DOHH2 (cell line): ENCODE measurements at regions not wholly inside any gene's neighbourhood (a gene's known extent, or its start where the extent isn't known, plus 50 kb on each side); places are given as distances from the start of the nearest gene placed in this dataset.

Experiments
- H3F3A ChIP-seq: fragments of 200-600 bp; sonication (generic), shearing (Covaris generic); 2 replicates; pipeline ENCODE4 v1.6.0; 2016; ENCODE audit warnings: antibody characterized with exemption, mild to moderate bottlenecking; ENCODE audit not compliant: control insufficient read depth, insufficient read depth
- H3K27ac ChIP-seq: fragments of 200-600 bp; sonication (generic); 2 replicates; pipeline ENCODE4 v1.5.1; 2014; ENCODE audit warnings: low read depth, mild to moderate bottlenecking, low read length, moderate library complexity
- H3K27me3 ChIP-seq: fragments of 200-600 bp; sonication (generic); 2 replicates; pipeline ENCODE4 v1.6.1; 2014; ENCODE audit warnings: mild to moderate bottlenecking, low read length, mixed read lengths; ENCODE audit not compliant: control insufficient read depth
- H3K36me3 ChIP-seq: fragments of 200-600 bp; sonication (generic); 2 replicates; pipeline ENCODE4 v1.6.1; 2014; ENCODE audit warnings: mild to moderate bottlenecking, low read length, moderate library complexity, mixed read lengths; ENCODE audit not compliant: control insufficient read depth
- H3K4me1 ChIP-seq: fragments of 200-600 bp; sonication (generic); 2 replicates; pipeline ENCODE4 v1.6.1; 2014; ENCODE audit warnings: mild to moderate bottlenecking, low read length, mixed read lengths; ENCODE audit not compliant: control insufficient read depth
- H3K4me2 ChIP-seq: fragments of 200-600 bp; sonication (generic); 2 replicates; pipeline ENCODE4 v1.6.0; 2014; ENCODE audit warnings: mild to moderate bottlenecking, low read length, moderate library complexity
- H3K4me3 ChIP-seq: fragments of 200-600 bp; sonication (generic); 2 replicates; pipeline ENCODE4 v1.5.1; 2014; ENCODE audit warnings: mild to moderate bottlenecking, low read length, mixed read lengths
- H3K79me2 ChIP-seq: fragments of 200-600 bp; sonication (generic); 2 replicates; pipeline ENCODE4 v1.6.1; 2014; ENCODE audit warnings: mild to moderate bottlenecking, low read length, mixed read lengths; ENCODE audit not compliant: control insufficient read depth
- H3K9me2 ChIP-seq: fragments of 200-600 bp; sonication (generic); replicated peaks from 2 replicates; pipeline ENCODE4 v1.6.1; 2014; ENCODE audit warnings: mild to moderate bottlenecking, low read length, mixed read lengths; ENCODE audit not compliant: control insufficient read depth
- H3K9me3 ChIP-seq: fragments of 200-600 bp; sonication (generic); 2 replicates; pipeline ENCODE4 v1.6.1; 2014; ENCODE audit warnings: antibody characterized with exemption, low read length, mixed read lengths; ENCODE audit not compliant: control insufficient read depth, insufficient read depth
- H4K20me1 ChIP-seq: fragments of 200-600 bp; sonication (generic); 2 replicates; pipeline ENCODE4 v1.6.0; 2014; ENCODE audit warnings: low read depth, mild to moderate bottlenecking, antibody characterized with exemption, low read length, moderate library complexity; ENCODE audit not compliant: control insufficient read depth, insufficient read depth
- EZH2phosphoT487 ChIP-seq: fragments of 200-600 bp; sonication (generic); IDR thresholded peaks from 2 replicates; pipeline ENCODE4 v1.6.1; 2017; ENCODE audit warnings: borderline replicate concordance, mild to moderate bottlenecking, antibody characterized with exemption, low read length, moderate library complexity, mixed read lengths
- TF ChIP-seq, protein P1 (sequence below): fragments of 200-600 bp; sonication (generic); IDR thresholded peaks from one replicate; pipeline ENCODE4 v1.5.1; 2014; ENCODE audit warnings: antibody characterized with exemption, mild to moderate bottlenecking, low read depth, low read length; ENCODE audit not compliant: poor library complexity, severe bottlenecking

DNA sequence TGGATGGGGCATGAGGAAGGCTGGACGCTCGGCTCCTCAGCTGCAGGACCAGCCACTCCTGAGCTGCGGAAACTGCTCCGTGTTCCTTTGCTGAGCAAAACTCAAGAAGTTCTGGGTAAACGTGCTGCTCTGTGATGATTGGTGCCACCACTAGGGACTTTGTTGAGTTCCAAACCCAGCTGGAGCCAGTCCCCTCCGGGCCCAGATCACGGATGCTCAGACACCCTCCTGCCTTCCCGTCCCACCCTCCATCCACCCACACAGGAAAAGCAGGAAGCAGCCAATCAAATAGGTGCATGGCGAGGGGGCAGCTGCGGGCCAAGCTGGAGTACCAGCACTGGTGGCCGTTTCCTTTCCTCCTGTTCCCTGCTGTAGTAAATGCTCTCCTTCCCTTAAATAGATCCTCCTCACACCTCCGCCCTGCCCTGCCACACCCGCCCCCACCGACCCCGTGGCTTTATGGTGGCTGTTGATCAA, 68.0 kb downstream of the ADRA2C start:
- no peak for TF ChIP-seq EZH2phosphoT487
- TF ChIP-seq, protein P1, sequence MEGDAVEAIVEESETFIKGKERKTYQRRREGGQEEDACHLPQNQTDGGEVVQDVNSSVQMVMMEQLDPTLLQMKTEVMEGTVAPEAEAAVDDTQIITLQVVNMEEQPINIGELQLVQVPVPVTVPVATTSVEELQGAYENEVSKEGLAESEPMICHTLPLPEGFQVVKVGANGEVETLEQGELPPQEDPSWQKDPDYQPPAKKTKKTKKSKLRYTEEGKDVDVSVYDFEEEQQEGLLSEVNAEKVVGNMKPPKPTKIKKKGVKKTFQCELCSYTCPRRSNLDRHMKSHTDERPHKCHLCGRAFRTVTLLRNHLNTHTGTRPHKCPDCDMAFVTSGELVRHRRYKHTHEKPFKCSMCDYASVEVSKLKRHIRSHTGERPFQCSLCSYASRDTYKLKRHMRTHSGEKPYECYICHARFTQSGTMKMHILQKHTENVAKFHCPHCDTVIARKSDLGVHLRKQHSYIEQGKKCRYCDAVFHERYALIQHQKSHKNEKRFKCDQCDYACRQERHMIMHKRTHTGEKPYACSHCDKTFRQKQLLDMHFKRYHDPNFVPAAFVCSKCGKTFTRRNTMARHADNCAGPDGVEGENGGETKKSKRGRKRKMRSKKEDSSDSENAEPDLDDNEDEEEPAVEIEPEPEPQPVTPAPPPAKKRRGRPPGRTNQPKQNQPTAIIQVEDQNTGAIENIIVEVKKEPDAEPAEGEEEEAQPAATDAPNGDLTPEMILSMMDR = no peak
- Histone ChIP-seq H3K36me3 (no peaks in the 10 kb centered on the region), H3K79me2 (no peaks in the 10 kb centered on the region), H3K27me3 (no peaks in the 10 kb centered on the region), H3K9me2 (no peaks in the 10 kb centered on the region), H3K4me2 (no peak overlapping the region), H3K4me3 (no peak overlapping the region), H3K4me1 (no peaks in the 10 kb centered on the region), H3F3A (no peaks in the 10 kb centered on the region), H3K27ac (no peak overlapping the region), H4K20me1 (no peaks in the 10 kb centered on the region), H3K9me3 (no peaks in the 10 kb centered on the region)

DNA sequence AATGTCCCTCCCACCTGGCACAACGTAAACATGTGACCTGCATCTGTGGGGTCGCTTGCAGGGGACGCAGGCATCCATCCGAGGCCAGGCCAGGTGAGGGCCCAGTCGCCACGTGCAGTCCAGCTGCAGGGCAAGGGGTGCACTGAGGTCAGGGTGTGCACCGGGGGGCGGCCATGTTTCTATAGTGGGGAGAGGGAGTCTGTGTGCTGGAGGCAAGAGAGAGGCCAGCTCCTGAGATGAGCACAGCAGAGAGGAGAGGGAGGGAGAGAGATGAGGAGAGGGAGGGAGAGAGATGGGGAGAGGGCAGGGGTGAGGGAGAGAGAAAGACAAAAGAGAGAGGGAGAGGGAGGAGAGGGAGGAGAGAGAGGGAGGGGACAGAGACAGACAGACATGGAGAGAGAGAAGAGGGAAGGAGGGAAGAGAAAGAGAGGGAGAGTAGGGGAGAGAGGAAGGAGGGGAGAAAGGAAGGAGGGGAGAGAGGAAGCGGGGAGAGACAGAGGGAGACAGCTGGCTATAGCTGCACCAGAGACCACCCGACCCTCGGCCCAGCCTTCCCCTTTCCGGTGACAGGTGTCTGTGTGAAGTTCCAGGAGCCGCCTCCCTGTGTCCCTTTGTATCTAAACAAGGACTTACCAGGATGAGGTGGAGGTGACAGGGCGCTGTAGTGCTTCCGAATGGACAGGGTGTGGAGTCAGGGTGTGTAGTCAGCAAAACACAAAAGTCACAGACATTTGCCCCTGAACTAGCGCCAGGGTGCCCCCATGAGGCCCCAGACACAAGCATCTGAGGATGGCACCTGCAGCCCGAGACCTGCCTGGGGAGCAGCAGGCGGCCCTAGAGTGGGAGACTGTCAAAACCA, 68.7 kb downstream of the ADRA2C start:
- H3K36me3 ChIP-seq = no peaks in the 10 kb centered on the region
- no peaks in the 10 kb centered on the region for H4K20me1 ChIP-seq
- H3K9me2 ChIP-seq = no peaks in the 10 kb centered on the region
- H3K27ac ChIP-seq = no peak overlapping the region
- H3K9me3 ChIP-seq = no peaks in the 10 kb centered on the region
- H3K27me3 ChIP-seq = no peaks in the 10 kb centered on the region
- TF ChIP-seq EZH2phosphoT487 = no peak
- TF ChIP-seq, protein P1 = peak; percentile 23
- no peaks in the 10 kb centered on the region for H3K79me2 ChIP-seq
- H3F3A ChIP-seq = no peaks in the 10 kb centered on the region
- no peaks in the 10 kb centered on the region for H3K4me1 ChIP-seq
- H3K4me3 ChIP-seq = no peak overlapping the region
- no peak overlapping the region for H3K4me2 ChIP-seq

DNA sequence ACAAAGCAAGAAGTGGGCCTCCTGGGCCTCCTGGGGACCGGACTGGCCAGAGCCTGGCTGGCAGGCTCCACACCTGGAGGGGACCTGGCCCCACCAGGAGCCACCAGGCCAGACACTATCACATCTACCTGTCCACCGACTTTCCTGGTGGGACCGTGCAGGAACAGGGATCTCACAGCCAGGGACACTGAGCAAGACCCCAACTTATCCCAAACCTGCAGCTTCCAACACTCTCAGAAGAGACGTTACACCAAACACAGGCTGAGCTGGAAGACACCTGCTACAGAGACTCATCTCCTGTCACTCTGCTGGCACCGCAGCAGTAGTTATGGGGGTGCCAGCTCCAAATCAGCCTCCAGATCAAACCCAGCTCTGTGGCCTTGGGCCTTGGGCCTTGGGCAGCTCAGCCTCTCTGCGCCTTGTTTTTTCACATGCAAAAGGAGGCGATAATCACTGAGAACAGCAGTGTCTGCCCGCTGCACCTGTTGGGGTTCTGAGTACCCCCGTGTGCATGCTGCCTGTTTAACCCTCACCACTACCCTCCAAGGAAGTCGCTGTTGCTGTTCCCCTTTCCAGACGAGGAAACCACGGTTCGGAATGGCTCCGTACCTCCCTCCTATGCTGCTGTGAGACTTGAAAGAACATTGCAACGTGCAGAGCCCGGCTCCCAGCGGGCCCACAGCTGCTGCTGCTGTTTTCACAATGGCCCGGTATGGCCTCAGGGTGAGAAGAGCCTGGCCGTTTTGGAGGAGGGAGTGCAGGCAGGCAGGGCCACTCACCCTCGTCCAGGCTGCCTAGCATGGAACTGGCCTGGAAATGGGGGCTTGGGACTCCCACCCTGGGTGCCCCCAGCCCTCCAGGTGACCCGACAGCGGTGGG, 69.6 kb downstream of the ADRA2C start:
- Histone ChIP-seq H3K4me3 (no peak overlapping the region), H3K9me3 (no peaks in the 10 kb centered on the region), H3K4me2 (no peak overlapping the region), H3K27ac (no peak overlapping the region), H4K20me1 (no peaks in the 10 kb centered on the region), H3K79me2 (no peaks in the 10 kb centered on the region), H3K9me2 (no peaks in the 10 kb centered on the region), H3K4me1 (no peaks in the 10 kb centered on the region), H3K36me3 (no peaks in the 10 kb centered on the region), H3F3A (no peaks in the 10 kb centered on the region), H3K27me3 (no peaks in the 10 kb centered on the region)
- TF ChIP-seq, protein P1 = no peak
- TF ChIP-seq EZH2phosphoT487 = no peak
